ENCODE measurements at regions not wholly inside any gene's neighbourhood (a gene's known extent, or its start where the extent isn't known, plus 50 kb on each side); places are given as distances from the start of the nearest gene placed in this dataset.

DNA sequence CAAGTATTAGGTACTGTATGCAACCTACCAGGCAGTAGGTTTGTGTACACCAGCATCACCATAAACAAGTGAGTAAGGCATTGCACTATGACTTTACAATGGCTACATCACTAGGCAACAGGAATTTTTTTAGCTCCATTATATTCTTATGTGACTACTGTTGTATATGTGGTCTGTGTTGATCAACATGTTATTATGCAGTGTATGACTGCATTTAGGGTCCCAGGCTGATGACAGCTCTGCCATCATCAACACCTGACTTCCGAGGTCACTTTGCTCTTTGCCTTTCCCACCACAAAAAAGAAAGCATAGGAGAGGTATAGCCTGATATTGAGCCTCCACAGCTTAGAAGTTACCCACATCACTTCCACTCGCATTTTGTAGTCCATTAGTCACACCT lies 217.5 kb upstream of the PELI2 start:
- no peak for DNase-seq (ENCODE audit: low read depth, low spot score)
- Mint-ChIP-seq H3K27ac (ENCODE audit: unreplicated experiment) (no peak overlapping the region), H3K36me3 (ENCODE audit: low read depth) (no peaks in the 10 kb centered on the region), H3K9me3 (no peaks in the 10 kb centered on the region), H3K27me3 (ENCODE audit: low read depth) (no peaks in the 10 kb centered on the region), H3K4me3 (no peak overlapping the region), H3K4me1 (peaks cover 17% of the 10 kb centered on the region)
- TF ChIP-seq, protein P1, sequence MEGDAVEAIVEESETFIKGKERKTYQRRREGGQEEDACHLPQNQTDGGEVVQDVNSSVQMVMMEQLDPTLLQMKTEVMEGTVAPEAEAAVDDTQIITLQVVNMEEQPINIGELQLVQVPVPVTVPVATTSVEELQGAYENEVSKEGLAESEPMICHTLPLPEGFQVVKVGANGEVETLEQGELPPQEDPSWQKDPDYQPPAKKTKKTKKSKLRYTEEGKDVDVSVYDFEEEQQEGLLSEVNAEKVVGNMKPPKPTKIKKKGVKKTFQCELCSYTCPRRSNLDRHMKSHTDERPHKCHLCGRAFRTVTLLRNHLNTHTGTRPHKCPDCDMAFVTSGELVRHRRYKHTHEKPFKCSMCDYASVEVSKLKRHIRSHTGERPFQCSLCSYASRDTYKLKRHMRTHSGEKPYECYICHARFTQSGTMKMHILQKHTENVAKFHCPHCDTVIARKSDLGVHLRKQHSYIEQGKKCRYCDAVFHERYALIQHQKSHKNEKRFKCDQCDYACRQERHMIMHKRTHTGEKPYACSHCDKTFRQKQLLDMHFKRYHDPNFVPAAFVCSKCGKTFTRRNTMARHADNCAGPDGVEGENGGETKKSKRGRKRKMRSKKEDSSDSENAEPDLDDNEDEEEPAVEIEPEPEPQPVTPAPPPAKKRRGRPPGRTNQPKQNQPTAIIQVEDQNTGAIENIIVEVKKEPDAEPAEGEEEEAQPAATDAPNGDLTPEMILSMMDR (conservative IDR thresholded peaks at IDR 0.05) = no peak

DNA sequence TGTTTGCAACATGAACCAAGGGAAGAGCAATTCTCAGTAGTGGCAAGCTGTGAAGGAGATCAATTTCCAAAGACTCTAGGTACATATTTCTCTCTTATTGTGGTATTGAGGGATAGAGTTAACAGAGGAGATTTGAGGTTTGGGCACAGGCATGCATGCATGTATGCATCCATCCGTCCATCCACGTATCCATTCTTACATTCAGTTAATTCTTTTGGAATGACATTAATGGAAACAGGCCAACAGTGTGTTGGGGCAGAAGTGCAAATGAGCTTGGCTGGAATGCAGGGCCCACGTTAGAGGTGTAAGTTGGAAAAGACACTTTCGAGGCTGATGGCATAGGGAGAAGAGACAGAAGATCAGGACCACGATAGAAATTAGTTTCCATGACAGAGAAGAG lies 216.9 kb upstream of the PELI2 start:
- no peak overlapping the region for H3K27ac Mint-ChIP-seq (ENCODE audit: unreplicated experiment)
- no peak overlapping the region for H3K4me3 Mint-ChIP-seq
- no peaks in the 10 kb centered on the region for H3K36me3 Mint-ChIP-seq (ENCODE audit: low read depth)
- no peak for DNase-seq (ENCODE audit: low read depth, low spot score)
- H3K4me1 Mint-ChIP-seq = peaks cover 11% of the 10 kb centered on the region
- no peaks in the 10 kb centered on the region for H3K9me3 Mint-ChIP-seq
- H3K27me3 Mint-ChIP-seq (ENCODE audit: low read depth) = no peaks in the 10 kb centered on the region
- TF ChIP-seq, protein P1 (conservative IDR thresholded peaks at IDR 0.05) = no peak

DNA sequence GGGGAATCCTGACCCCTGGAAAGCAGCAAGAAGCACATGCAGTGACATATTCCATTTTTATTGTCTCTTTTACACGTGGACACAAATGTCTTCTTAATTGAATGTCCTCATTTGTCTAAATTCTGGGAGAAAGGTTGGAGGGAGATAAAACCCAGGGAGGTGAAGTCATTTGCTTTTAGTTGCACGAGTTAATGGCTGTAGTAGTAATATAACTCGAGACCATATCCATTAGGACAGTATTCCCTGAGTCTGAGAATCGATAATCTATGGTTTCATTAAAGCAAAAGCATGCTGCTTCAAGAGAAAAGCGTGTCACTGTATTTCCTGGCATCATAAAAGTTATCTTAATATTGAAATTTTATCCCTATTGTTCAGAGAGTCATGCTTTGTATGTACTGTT lies 216.0 kb upstream of the PELI2 start:
- peaks cover 10% of the 10 kb centered on the region for H3K4me1 Mint-ChIP-seq
- H3K9me3 Mint-ChIP-seq = no peaks in the 10 kb centered on the region
- no peaks in the 10 kb centered on the region for H3K36me3 Mint-ChIP-seq (ENCODE audit: low read depth)
- no peaks in the 10 kb centered on the region for H3K27me3 Mint-ChIP-seq (ENCODE audit: low read depth)
- H3K4me3 Mint-ChIP-seq = no peak overlapping the region
- H3K27ac Mint-ChIP-seq (ENCODE audit: unreplicated experiment) = no peak overlapping the region
- TF ChIP-seq, protein P1 (conservative IDR thresholded peaks at IDR 0.05) = no peak
- DNase-seq (ENCODE audit: low read depth, low spot score) = no peak

DNA sequence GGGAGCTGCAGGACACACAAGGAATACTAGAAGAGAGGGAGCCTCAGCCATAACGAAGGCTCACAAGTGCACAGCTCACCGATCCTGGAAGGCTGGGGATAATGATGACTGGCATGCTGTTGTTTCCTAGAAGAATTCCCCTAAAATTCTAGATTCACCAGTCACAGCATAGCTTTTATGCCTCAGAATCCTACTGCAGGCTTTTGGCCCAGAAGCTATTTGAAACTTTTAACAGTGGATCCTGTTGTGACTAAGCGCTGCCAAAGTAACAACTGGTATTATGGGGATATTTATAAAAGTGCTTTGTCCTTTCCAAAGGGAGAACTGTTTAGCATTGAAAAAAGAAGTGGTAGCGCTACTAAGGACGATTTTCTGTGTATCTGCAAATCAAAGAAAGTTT lies 214.1 kb upstream of the PELI2 start:
- DNase-seq (ENCODE audit: low read depth, low spot score) = no peak
- no peak overlapping the region for H3K4me3 Mint-ChIP-seq
- TF ChIP-seq, protein P1 (conservative IDR thresholded peaks at IDR 0.05) = no peak
- H3K36me3 Mint-ChIP-seq (ENCODE audit: low read depth) = no peaks in the 10 kb centered on the region
- no peaks in the 10 kb centered on the region for H3K9me3 Mint-ChIP-seq
- no peak overlapping the region for H3K27ac Mint-ChIP-seq (ENCODE audit: unreplicated experiment)
- H3K4me1 Mint-ChIP-seq = peaks cover 10% of the 10 kb centered on the region
- H3K27me3 Mint-ChIP-seq (ENCODE audit: low read depth) = no peaks in the 10 kb centered on the region

DNA sequence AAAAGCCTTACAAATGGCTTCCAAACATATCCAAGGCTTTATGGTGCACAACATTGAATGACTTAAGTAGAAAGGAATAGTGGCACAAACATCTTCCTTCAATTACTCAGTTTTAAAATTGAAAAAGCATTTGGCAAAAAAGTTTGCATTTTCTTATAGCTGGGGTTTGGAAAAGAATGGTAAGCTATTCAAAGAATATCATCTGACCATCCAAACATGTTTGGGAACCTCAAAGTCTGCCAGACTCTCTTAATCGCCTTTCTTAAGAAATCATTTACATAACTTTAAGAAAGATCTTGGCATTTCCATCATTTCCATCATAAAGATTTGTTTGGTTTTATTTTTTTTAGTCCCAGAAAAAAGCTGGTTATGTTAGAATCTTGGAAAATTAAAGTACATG lies 210.1 kb upstream of the PELI2 start:
- Mint-ChIP-seq H3K27ac (ENCODE audit: unreplicated experiment) (no peak overlapping the region), H3K9me3 (no peaks in the 10 kb centered on the region)

More for the DNA sequence above, 210.1 kb upstream of the PELI2 start:
- TF ChIP-seq, protein P1 (conservative IDR thresholded peaks at IDR 0.05) = no peak
- Mint-ChIP-seq H3K36me3 (ENCODE audit: low read depth) (no peaks in the 10 kb centered on the region), H3K4me1 (peaks cover 14% of the 10 kb centered on the region), H3K27me3 (ENCODE audit: low read depth) (no peaks in the 10 kb centered on the region), H3K4me3 (no peak overlapping the region)
- no peak for DNase-seq (ENCODE audit: low read depth, low spot score)
